ENCODE measurements at regions not wholly inside any gene's neighbourhood (a gene's known extent, or its start where the extent isn't known, plus 50 kb on each side); places are given as distances from the start of the nearest gene placed in this dataset.

DNA sequence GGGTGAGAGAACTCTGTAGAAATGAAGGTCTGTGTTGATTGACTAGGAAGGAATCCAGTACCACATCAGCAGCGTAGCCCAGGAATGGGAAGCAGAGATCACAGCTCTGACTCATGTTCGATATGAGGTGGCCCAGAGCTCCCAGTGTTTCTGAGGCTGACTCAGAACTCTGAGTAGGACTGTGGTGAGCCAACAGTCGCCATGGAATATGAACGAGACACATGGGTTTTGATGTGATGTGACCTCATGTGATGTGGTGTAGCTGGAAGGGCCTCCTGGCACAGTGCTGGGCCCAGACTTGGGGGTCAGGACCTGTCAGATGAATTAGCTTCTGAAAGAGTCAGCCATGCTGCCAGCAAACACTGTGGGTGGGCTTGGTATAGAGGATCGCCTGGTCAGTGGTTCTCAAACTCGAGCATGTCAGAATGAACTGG lies 237.0 kb downstream of the MRPL39 start:
- TF ChIP-seq, protein P1, sequence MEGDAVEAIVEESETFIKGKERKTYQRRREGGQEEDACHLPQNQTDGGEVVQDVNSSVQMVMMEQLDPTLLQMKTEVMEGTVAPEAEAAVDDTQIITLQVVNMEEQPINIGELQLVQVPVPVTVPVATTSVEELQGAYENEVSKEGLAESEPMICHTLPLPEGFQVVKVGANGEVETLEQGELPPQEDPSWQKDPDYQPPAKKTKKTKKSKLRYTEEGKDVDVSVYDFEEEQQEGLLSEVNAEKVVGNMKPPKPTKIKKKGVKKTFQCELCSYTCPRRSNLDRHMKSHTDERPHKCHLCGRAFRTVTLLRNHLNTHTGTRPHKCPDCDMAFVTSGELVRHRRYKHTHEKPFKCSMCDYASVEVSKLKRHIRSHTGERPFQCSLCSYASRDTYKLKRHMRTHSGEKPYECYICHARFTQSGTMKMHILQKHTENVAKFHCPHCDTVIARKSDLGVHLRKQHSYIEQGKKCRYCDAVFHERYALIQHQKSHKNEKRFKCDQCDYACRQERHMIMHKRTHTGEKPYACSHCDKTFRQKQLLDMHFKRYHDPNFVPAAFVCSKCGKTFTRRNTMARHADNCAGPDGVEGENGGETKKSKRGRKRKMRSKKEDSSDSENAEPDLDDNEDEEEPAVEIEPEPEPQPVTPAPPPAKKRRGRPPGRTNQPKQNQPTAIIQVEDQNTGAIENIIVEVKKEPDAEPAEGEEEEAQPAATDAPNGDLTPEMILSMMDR (IDR thresholded peaks at IDR 0.05): no peak
- TF ChIP-seq EP300 (IDR thresholded peaks at IDR 0.05) (no peak), POLR2A (IDR thresholded peaks at IDR 0.05) (no peak)
